ENCODE measurements at regions not wholly inside any gene's neighbourhood (a gene's known extent, or its start where the extent isn't known, plus 50 kb on each side); places are given as distances from the start of the nearest gene placed in this dataset.

DNA sequence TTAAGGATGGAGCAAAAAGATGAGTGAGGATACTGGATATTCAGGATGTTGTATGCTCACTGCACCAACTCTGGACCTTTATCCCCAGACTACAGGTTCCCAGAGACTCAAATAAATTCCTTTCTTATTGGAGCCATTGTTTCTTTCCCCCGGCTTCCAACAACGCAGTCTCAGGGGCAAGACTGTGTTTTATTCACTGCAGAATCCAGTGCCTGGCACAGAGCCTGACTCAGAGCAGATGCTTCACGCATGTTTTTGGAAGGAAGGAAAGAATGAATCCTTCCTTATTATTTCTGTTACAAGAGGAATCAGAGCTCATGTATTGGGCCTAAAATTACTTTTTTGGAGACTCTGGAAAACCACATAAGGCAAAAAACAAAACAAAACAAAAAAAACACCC is 96.0 kb upstream of the VGLL4 start:
- no peaks in the 10 kb centered on the region for H3K9me3 ChIP-seq (ENCODE audit: control extremely low read depth in 1 of 3, control insufficient read depth in 2 of 3, insufficient read depth in 1 of 3, low read length in 2 of 3)
- no peak overlapping the region for H3K27ac ChIP-seq (ENCODE audit: low read length in 2 of 2)
- no peak overlapping the region for H2AFZ ChIP-seq (ENCODE audit: insufficient read depth, low read depth, low read length, poor library complexity, severe bottlenecking)
- intact Hi-C loops (cut with micrococcal nuclease), result no loop called here
- no peaks in the 10 kb centered on the region for H3K79me2 ChIP-seq (ENCODE audit: control insufficient read depth, insufficient read depth, low read length)
- H3K27ac Mint-ChIP-seq, result no peak overlapping the region
- H3K9me3 Mint-ChIP-seq (ENCODE audit: insufficient read depth), result no peaks in the 10 kb centered on the region
- peaks cover 3% of the 10 kb centered on the region for H3K27me3 Mint-ChIP-seq
- no peak overlapping the region for H3K4me3 ChIP-seq (ENCODE audit: control extremely low read depth in 1 of 5, extremely low read depth in 1 of 5, insufficient read depth in 1 of 5, low read depth in 2 of 5, low read length in 4 of 5)
- CTCF ChIA-PET, result no interaction called here
- H3K4me1 Mint-ChIP-seq, result peaks cover 3% of the 10 kb centered on the region
- 92% methylated on average over 2 of the region's 3 CpGs for WGBS (ENCODE audit: insufficient coverage)
- no peak overlapping the region for H3K4me3 Mint-ChIP-seq
- POLR2A ChIA-PET, result no interaction called here
- H4K20me1 ChIP-seq (ENCODE audit: control insufficient read depth, insufficient read depth, low read length, poor library complexity, severe bottlenecking), result no peaks in the 10 kb centered on the region
- H3K36me3 ChIP-seq (replicated peaks in 1 of 2; ENCODE audit: control extremely low read depth in 1 of 2, control insufficient read depth in 1 of 2, extremely low read depth in 1 of 2, insufficient read depth in 2 of 2, low read length in 1 of 2), result no peaks in the 10 kb centered on the region
- no peak for ATAC-seq (ENCODE audit: low read depth)
- no peak overlapping the region for H3K9ac ChIP-seq (ENCODE audit: low read length)
- no peaks in the 10 kb centered on the region for H3K4me1 ChIP-seq (ENCODE audit: control insufficient read depth in 2 of 2, insufficient read depth in 2 of 2, low read length in 2 of 2)
- DNase-seq, result no peak
- TF ChIP-seq EZH2 (IDR thresholded peaks at IDR 0.05; ENCODE audit: borderline replicate concordance, insufficient read depth, low read depth, low read length, poor library complexity, severe bottlenecking), result no peak
- TF ChIP-seq, protein P1, sequence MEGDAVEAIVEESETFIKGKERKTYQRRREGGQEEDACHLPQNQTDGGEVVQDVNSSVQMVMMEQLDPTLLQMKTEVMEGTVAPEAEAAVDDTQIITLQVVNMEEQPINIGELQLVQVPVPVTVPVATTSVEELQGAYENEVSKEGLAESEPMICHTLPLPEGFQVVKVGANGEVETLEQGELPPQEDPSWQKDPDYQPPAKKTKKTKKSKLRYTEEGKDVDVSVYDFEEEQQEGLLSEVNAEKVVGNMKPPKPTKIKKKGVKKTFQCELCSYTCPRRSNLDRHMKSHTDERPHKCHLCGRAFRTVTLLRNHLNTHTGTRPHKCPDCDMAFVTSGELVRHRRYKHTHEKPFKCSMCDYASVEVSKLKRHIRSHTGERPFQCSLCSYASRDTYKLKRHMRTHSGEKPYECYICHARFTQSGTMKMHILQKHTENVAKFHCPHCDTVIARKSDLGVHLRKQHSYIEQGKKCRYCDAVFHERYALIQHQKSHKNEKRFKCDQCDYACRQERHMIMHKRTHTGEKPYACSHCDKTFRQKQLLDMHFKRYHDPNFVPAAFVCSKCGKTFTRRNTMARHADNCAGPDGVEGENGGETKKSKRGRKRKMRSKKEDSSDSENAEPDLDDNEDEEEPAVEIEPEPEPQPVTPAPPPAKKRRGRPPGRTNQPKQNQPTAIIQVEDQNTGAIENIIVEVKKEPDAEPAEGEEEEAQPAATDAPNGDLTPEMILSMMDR (IDR thresholded peaks at IDR 0.05), result no peak
- no peaks in the 10 kb centered on the region for H3K27me3 ChIP-seq (replicated peaks in 1 of 4; ENCODE audit: control extremely low read depth in 1 of 4, control insufficient read depth in 3 of 4, insufficient read depth in 4 of 4, low read length in 3 of 4)
- no peak overlapping the region for H3K4me2 ChIP-seq (replicated peaks; ENCODE audit: low read depth, low read length, poor library complexity, severe bottlenecking)

- H3K9ac ChIP-seq (ENCODE audit: low read length), result no peak overlapping the region
- no peaks in the 10 kb centered on the region for H3K4me1 ChIP-seq (ENCODE audit: control insufficient read depth in 2 of 2, insufficient read depth in 2 of 2, low read length in 2 of 2)
- ATAC-seq (ENCODE audit: low read depth) (no peak), DNase-seq (no peak)
- H3K79me2 ChIP-seq (ENCODE audit: control insufficient read depth, insufficient read depth, low read length), result no peaks in the 10 kb centered on the region
- H2AFZ ChIP-seq (ENCODE audit: insufficient read depth, low read depth, low read length, poor library complexity, severe bottlenecking), result no peak overlapping the region
- H3K36me3 ChIP-seq (replicated peaks in 1 of 2; ENCODE audit: control extremely low read depth in 1 of 2, control insufficient read depth in 1 of 2, extremely low read depth in 1 of 2, insufficient read depth in 2 of 2, low read length in 1 of 2), result no peaks in the 10 kb centered on the region
- H3K27ac ChIP-seq (ENCODE audit: low read length in 2 of 2), result no peak overlapping the region
- H3K4me3 Mint-ChIP-seq, result no peak overlapping the region
- H3K4me3 ChIP-seq (ENCODE audit: control extremely low read depth in 1 of 5, extremely low read depth in 1 of 5, insufficient read depth in 1 of 5, low read depth in 2 of 5, low read length in 4 of 5), result no peak overlapping the region
- ChIA-PET CTCF (no interaction called here), POLR2A (no interaction called here)
- no peaks in the 10 kb centered on the region for H3K9me3 Mint-ChIP-seq (ENCODE audit: insufficient read depth)
- peaks cover 3% of the 10 kb centered on the region for H3K4me1 Mint-ChIP-seq
- no peak overlapping the region for H3K4me2 ChIP-seq (replicated peaks; ENCODE audit: low read depth, low read length, poor library complexity, severe bottlenecking)
- intact Hi-C loops (cut with micrococcal nuclease), result no loop called here
- WGBS (ENCODE audit: insufficient coverage), result 78% methylated on average over 1 of the region's 2 CpGs
- no peak for TF ChIP-seq EZH2 (IDR thresholded peaks at IDR 0.05; ENCODE audit: borderline replicate concordance, insufficient read depth, low read depth, low read length, poor library complexity, severe bottlenecking)
- TF ChIP-seq, protein P1 (IDR thresholded peaks at IDR 0.05), result no peak
- H3K27ac Mint-ChIP-seq, result no peak overlapping the region
- no peaks in the 10 kb centered on the region for H3K9me3 ChIP-seq (ENCODE audit: control extremely low read depth in 1 of 3, control insufficient read depth in 2 of 3, insufficient read depth in 1 of 3, low read length in 2 of 3)
- H3K27me3 Mint-ChIP-seq, result peaks cover 3% of the 10 kb centered on the region
- H3K27me3 ChIP-seq (replicated peaks in 1 of 4; ENCODE audit: control extremely low read depth in 1 of 4, control insufficient read depth in 3 of 4, insufficient read depth in 4 of 4, low read length in 3 of 4), result no peaks in the 10 kb centered on the region
- no peaks in the 10 kb centered on the region for H4K20me1 ChIP-seq (ENCODE audit: control insufficient read depth, insufficient read depth, low read length, poor library complexity, severe bottlenecking)
Observed at GRCh38 chr3:11739123-11739522, 95.4 kb upstream of the VGLL4 start.

Data from B cell (primary cell).